AG04450 (cell line): ENCODE measurements at regions not wholly inside any gene's neighbourhood (a gene's known extent, or its start where the extent isn't known, plus 50 kb on each side); places are given as distances from the start of the nearest gene placed in this dataset.
A peak's percentile ranks its signal among the peaks of the same experiment; 100 is the strongest.

Experiments used
- CTCF ChIA-PET: fragments of 300-600, 350-600 bp; formaldehyde crosslinking; extraction: SDS; loops from one replicate; lab custom pipeline; 2022; ENCODE audit warnings: antibody characterized with exemption, inconsistent platforms; lab: Charles Lee
- POLR2A ChIA-PET: fragments of 350-600 bp; formaldehyde crosslinking; extraction: SDS; loops from one replicate; lab custom pipeline; 2021; ENCODE audit warnings: antibody characterized with exemption, inconsistent platforms; lab: Yijun Ruan, JAX
- DNase-seq: peaks from one replicate; pipeline ENCODE4 v3.0.0-alpha.2; 2011; ENCODE audit warnings: low read depth, low spot score
- H3K27ac ChIP-seq: one replicate; pipeline ENCODE4 v1.5.1; 2012; ENCODE audit warnings: low read depth, low read length, control low read depth
- H3K27me3 ChIP-seq: one replicate; pipeline ENCODE4 v1.6.0; 2012; ENCODE audit warnings: low read length; ENCODE audit not compliant: control insufficient read depth, insufficient read depth
- H3K4me3 ChIP-seq: 2 replicates; pipeline ENCODE4 v1.5.1; 2011; ENCODE audit warnings: mild to moderate bottlenecking, low read depth, low read length, control low read depth
- H3K9me3 ChIP-seq: 2 replicates; pipeline ENCODE4 v1.5.1; 2012; ENCODE audit warnings: low read length; ENCODE audit not compliant: control insufficient read depth, insufficient read depth
- CTCF ChIP-seq: IDR thresholded peaks from 2 replicates; pipeline ENCODE4 v1.5.1; 2011; ENCODE audit warnings: low read depth, low read length, control low read depth, inconsistent platforms

- no peak overlapping the region for H3K4me3 ChIP-seq
- CTCF ChIA-PET: interaction anchor here (0.5 kb wide), 1 partner anchor 294 kb away, joined by 4 read pairs; no protein-coding TSS in a partner anchor
- TF ChIP-seq CTCF: no peak
- POLR2A ChIA-PET: no interaction called here
- peaks cover 2% of the 10 kb centered on the region; the same call in 1 of the 2 replicates for H3K9me3 ChIP-seq
- peaks cover 10% of the 10 kb centered on the region for H3K27me3 ChIP-seq
- DNase-seq: no peak
- H3K27ac ChIP-seq: peak overlapping the region; percentile 31
Observed at GRCh38 chr7:101718363-101719122, 89.4 kb upstream of the MYL10 start.

- peaks cover 10% of the 10 kb centered on the region for H3K27me3 ChIP-seq
- ChIA-PET POLR2A (no interaction called here), CTCF (no interaction called here)
- no peak for DNase-seq
- no peak overlapping the region for H3K27ac ChIP-seq
- no peak overlapping the region for H3K4me3 ChIP-seq
- H3K9me3 ChIP-seq: peaks cover 6% of the 10 kb centered on the region
- TF ChIP-seq CTCF: no peak
Observed at GRCh38 chr7:101719123-101719470, 90.0 kb upstream of the MYL10 start.

GRCh38 chr7:101720324-101720723, 91.2 kb upstream of the MYL10 start:
- Histone ChIP-seq H3K4me3 (no peak overlapping the region), H3K9me3 (peaks cover 9% of the 10 kb centered on the region), H3K27me3 (peaks cover 10% of the 10 kb centered on the region), H3K27ac (no peak overlapping the region)
- ChIA-PET CTCF (no interaction called here), POLR2A (no interaction called here)
- no peak for DNase-seq
- no peak for TF ChIP-seq CTCF

- Histone ChIP-seq H3K9me3 (peaks cover 9% of the 10 kb centered on the region), H3K4me3 (no peak overlapping the region), H3K27me3 (peaks cover 10% of the 10 kb centered on the region), H3K27ac (no peak overlapping the region)
- POLR2A ChIA-PET: no interaction called here
- CTCF ChIA-PET: no interaction called here
- DNase-seq: no peak
- TF ChIP-seq CTCF: no peak
Observed at GRCh38 chr7:101722247-101722646, 93.2 kb upstream of the MYL10 start.

GRCh38 chr7:101723835-101724234, 93.6 kb upstream of the CUX1 start:
- Histone ChIP-seq H3K27ac (no peak overlapping the region), H3K27me3 (peaks cover 10% of the 10 kb centered on the region), H3K4me3 (no peak overlapping the region), H3K9me3 (peaks cover 9% of the 10 kb centered on the region)
- ChIA-PET POLR2A (interaction anchor here (0.6 kb wide), 1 partner anchor 84 kb away, joined by 8 read pairs; no protein-coding TSS in a partner anchor), CTCF (no interaction called here)
- no peak for TF ChIP-seq CTCF
- DNase-seq: no peak
